Embryonic facial prominence (tissue), 1 donor: ENCODE measurements at regions not wholly inside any gene's neighbourhood (a gene's known extent, or its start where the extent isn't known, plus 50 kb on each side); places are given as distances from the start of the nearest gene placed in this dataset.
"Not testable (repeated sequence)": the region's sequence is repeated elsewhere in the genome, so short reads cannot be mapped to it uniquely, and the experiment has no call there.

ENCODE experiments used
- DNase-seq: peaks from one replicate; pipeline ENCODE4 v3.0.0-alpha.2; 2016; ENCODE audit errors: extremely low spot score

DNA sequence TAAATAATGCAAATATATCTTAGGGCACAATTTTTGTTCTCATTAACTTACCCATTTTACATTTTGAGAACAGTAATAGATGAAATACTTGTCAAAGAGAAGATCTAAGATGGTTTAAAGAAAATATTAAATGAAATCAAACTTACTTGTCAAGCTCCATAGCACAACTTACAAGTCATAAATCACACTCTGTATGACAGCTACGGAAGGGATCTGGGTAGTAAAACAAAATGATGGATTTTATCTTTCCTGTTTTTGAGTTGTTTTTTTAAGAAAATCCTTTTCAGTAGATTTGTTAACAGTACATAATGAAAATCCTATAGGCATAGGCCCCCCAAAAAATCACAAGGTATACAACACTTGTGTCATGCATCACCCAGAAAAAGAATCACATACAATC lies 84.4 kb upstream of the ANTXRL start:
- not testable (repeated sequence) for DNase-seq

DNA sequence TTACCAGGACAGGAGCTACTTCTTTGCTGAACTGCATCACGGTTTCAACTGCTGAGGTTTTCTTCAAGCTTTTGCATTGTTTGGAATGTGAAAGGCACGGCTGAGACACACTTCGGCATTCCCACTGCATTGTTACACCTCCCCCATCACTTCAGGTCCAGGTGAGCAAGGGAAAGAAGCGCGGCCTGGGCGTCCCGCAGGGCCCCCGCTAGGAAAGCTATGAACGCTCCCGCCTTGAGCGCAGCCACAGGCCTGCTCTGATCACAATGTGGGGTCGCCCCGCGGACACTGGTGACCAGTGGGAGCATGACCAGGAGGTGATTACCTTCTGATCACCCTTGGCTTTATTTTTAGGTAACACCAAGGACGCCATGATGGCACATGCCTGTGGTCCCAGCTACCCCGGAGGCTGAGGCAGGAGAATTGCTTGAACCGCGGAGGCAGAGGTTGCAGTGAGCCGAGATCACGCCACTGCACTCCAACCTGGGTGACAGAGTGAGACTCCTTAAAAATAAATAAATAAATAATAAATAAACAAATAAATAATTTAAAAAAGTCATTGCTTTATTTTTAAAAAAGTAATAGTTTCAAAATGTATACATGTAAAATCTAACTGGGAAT lies 82.2 kb upstream of the ANTXRL start:
- DNase-seq: not testable (repeated sequence)

DNA sequence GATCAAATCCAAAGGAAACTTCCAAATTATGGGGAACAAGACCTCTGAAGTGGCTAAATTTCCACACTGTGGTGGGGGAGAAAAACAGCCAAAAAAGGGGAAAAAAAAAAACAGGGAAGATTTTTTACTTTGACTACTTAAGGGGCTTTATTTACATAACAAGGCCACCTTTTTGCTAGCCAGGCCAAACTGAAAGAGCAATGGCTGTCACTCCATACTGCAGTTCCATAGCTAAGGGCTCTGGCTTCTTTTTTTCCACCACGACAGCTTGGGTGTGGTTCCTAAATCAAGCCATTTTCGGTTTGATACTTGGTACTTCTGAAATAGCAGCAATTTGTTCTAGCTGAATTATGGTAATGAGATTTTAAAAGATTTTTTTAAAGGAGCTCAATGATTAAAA lies 76.4 kb upstream of the ANTXRL start:
- not testable (repeated sequence) for DNase-seq

DNA sequence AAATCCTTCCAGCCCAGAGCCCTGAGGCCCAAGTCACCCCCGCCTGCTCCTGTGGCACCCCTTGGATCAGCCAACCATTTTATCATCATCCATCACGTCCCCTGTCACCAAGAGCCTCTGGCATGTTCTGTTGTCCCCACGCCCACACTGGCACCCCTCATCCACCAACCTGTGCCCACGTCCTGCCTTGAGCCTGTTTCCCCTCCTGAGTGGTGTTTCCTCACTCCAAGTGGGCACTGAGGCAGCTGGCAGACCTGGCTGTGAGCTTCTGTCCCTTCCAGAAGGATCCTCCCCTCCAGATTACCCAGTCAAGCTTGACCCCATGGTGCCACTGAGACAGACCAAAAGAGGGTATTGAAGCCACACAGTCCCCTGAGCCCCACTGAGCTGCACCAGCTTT lies 71.4 kb upstream of the ANTXRL start:
- DNase-seq: no peak

DNA sequence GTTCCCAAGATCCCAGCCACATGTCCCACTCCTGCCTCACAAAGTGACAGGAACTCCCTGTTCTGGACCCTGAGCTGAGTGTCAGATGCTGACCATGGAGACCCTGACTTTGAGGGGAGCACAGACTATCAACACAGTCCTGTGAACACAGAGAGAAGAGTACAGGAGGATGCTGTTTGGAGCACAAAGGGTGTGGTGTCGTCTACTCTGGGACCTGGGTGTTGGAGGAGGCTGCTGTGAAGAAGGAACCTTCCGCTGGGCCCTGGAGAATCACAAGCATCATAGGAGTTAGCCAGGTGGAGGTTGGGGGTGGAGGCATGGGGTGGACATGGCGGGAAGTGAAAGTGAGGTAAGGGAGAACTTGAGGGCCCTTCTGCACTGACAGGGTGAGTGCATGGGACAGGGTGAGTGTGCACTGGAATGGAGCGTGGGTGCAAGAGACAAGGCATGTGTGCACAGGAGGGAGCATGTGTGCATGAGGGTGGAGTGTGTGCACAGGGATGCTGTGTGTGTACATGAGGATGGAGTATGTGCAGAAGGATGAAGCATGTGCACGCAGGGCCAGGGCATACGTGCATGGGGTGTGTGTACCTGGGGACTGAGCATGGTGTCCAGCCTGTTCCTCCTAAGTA lies 70.7 kb upstream of the ANTXRL start:
- DNase-seq: no peak

DNA sequence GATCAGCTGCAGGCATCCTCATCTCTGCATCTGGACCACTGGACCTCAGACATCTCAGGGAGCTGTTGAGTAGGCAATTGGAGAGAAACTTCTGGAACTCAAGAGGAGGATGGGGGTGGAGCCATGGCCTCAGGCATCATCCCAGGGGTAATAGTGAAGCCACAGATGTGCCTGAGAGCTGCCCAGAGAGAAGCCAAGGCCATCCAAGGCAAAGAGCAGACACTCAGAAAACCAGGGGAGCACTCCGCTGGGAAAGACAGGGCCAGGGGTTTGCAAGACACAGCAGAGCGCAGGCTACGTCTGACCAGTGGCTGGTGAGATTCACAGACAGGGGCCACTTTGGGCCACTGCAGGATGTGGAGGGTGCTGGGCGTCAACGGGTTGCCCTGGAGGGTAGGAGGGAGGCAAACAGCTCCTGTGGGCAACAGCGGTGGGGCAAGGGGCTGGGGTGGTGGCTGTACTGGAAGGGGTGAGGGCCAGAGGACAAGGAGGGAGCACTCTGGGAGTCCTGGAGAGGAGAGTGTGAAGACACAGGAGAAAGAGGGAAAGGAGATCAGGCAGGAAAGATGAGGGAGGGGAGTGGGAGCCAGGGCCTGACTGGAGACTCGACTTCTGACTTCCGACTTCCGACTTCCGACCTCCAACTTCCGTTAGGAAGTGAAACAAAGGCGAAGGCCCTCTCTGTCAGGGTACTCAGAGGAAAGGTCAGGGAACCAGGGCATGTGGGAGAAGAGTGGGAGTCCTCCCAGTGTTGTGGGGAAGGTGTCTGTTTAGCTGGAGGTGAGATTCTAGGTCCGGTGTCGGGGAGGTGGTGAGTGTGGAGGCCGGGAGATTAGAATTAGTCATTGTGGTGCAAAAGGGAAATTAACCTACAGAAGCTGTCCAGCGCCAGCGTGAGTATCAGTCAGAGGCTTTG lies 69.7 kb upstream of the ANTXRL start:
- DNase-seq: no peak

DNA sequence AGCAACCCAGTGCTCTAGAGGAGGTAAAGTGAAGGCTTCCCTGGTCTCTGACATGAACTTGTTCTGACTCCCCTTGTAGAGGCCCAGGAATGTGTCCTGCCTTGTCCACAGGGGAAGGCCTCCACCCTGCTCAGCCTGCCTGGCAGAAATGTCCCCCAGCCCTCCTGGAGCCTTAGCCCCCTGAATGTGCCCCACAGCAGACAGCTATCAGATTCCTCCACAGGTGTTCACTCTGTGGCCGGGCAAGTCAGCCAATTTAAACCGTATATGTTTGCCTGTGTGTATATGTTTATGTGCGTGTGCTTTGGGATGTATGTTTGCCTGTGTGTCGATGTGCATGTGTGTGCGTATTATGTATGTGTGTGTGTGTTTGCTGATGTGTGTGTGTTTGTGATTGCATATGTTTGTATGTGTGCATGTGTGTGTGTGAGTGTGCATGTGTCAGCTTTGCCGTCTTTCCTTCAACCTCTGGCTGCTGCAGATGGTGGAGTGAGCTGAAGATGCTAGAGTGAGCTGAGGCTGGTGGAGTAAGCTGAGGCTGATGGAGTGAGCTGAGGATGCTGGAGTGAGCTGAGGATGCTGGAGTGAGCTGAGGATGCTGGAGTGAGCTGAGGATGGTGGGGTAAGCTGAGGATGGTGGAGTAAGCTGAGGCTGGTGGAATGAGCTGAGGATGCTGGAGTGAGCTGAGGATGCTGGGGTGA lies 68.9 kb upstream of the ANTXRL start:
- DNase-seq: no peak

DNA sequence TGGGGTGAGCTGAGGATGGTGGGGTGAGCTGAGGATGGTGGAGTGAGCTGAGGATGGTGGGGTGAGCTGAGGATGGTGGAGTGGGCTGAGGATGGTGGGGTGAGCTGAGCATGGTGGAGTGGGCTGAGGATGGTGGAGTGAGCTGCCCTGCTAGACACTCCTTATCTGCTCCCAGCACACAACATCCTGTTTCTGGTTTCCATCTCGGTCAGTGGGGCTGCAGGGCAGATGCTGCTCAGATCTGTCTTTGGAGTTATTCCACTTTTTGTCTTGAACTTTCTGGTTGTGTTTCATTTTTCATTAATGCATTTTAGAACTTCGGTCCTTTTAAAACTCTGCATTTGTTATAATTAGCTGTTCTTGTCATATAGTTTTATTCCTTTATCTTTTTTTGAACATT lies 67.9 kb upstream of the ANTXRL start:
- DNase-seq: no peak

DNA sequence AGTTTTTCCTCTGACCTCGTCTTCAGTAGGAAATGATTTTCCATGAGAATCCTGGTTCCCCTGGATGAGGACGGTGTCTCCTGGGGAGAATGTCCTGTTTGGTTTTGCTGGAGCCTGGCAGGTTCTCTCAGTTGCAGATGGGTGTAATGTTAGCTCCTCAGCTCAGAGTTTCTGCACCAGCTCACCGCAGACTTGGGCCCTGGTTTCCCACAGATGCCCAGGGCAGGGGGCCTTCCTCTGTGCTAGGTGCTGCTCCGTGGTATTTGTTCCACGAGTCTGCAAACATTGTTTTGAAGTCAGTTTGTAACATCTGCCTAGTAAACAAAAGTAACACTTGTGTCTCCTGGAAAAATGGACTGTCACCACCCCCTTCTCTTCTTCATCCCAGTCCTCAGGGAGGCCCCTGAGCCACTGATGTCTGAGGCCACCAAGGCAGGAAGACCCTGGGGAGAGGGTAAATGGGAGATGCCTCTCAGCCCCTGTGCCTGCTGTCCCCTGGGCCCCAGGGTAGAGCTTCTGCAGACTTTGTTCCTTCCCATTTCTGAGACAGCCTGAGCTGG lies 67.3 kb upstream of the ANTXRL start:
- not testable (repeated sequence) for DNase-seq

DNA sequence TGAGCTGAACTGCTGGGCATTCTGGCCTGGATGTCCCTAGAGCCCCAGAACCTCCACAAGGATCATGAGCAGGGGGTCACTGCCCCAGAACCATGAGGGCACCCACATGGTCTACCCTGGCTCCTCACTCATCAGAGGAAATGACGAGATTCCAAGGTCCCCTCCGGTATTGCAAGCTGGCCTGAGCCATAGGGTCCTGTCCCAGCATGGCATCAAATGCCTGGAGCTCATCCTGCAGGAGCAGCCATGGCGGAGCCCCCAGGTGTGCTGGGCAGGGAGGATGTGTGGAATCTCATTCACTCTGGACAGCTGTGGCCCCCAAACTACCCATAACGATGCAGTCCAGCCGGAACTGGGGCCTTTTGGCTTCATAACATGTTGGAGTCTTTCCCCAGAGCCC lies 66.6 kb upstream of the ANTXRL start:
- DNase-seq: no peak

DNA sequence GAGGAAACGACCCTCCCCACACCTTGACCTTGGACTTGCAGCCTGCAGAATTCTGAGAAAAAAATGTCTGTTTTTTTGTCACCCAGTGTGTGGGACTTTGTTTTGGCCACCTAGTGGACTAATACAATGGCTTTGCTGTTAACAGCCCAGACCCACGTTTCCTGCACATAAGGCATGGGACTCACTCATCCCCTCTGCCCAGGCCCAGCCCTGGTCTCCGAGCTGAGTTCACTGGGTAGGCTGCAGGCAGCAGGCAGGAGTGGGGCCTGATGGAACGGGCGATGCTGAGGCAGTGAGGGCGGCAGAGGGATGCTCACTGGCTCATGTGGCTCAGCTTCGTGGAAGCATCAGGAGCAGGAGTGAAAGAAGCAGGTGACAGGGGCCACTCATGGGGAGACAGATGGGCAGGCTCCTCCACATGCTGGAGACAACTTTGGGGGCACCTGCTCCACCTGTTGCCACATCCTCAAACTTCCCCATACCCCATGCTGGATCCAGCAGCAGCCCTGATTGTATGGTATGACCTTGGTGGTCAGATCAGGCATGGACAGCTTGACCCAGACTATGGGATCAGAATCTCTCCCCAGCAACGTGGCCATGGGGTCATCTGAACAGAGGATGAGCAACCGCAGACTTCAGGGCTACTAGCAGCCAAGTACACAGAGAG lies 65.8 kb upstream of the ANTXRL start:
- no peak for DNase-seq

DNA sequence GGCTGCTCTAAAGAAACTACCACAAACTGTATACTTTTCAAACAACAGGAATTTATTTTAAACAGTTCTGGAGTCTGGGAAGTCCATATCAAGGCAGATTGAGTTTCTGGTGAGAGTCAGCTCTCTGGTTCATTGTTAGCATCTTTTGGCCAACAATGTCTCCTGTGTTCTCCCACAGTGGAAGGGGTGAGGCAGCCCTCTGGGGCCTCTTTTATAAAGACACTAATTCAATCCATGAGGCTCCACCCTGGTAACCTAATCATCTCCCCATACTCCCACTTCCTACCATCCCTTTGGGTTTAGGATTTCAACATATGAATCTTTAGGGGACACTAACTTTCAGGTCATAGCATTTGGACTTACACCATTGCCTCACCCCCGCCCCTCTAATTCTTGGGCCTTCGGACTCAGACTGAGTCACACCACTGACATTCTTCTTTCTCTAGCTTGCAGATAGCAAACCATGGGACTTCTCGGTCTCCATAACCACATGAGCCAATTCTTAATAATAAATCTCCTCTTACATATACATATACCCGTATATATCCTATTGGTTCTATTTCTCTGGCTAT lies 64.3 kb upstream of the ANTXRL start:
- DNase-seq: no peak

DNA sequence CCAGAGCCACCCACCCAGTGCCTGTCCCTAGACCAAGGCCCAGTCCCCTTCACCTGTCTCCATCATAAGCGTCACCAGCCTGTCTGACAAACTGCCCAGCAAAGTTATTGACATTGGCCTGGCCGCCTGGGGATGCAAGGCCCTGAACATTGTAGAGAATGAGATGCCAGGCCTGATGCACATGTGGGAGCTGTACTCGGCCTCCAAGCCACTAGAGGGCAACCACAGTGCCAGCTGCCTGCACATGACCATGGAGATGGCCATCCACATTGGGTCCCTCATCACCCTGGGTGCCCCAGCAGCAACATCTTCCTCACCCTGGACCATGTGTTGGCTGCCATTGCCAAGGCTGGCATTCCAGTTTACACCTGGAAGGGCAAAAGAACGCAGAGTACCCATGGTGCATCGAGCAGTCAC lies 63.7 kb upstream of the ANTXRL start:
- DNase-seq: no peak

DNA sequence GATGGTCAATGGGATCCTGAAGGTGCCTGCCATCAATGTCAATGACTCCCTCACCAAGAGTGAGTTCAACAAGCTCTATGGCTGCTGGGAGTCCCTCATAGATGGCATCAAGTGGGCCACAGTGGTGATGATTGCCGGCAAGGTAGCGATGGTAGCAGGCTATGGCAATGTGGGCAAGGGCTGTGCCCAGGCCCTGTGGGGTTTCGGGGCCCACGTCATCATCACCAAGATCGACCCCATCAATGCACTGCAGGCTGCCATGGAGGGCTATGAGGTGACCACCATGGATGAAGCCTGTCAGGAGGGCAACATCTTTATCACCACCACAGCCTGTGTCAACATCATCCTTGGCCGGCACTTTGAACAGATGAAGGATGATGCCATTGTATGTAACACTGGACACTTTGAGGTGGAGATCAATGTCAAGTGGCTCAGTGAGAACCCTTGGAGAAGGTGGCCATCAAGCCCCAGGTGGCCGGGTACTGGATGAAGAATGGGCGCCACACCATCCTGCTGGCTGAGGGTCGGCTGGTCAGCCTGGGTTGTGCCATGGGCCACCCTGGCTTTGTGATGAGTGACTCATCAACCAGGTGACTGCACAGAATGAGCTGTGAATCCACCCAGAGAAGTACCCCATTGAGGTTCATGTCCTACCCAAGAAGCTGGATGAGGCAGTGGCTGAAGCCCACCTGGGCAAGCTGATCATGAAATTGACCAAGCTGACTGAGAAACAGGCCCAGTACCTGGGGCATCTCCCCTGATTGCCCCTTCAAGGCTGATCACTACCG lies 63.0 kb upstream of the ANTXRL start:
- DNase-seq: no peak

DNA sequence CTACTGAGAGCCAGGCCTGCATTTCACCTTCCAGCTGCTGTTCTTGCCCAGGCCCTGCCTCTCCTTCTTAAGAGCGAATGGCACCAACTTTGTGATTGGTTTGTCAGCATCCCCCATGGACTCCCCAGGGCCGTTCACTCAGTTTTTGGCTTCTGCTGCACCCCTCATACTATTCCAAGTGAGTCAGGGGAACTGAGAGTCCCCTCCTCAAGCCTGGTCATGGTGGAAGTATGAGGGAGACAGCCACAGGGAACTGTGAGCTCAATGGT lies 62.4 kb upstream of the ANTXRL start:
- no peak for DNase-seq

DNA sequence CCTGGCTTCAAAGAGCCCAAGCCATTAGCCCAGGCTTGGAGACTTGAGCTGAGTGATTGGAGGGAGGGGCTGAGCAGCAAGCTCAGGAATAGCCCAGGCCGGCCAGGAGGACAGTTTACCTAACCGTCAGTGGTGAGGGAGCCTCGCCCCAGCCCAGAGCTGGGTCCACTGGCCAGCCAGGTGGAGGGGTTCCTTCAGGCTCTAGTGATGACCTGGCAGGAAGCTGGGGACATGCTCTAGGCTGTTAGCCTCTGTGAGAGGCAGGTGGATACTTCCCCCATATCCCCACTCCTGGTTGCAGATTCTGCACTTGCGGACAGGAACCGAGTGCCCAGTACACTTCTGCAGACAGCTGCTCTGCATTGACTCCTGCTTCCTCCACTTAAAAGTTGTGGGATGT lies 61.2 kb upstream of the ANTXRL start:
- no peak for DNase-seq

DNA sequence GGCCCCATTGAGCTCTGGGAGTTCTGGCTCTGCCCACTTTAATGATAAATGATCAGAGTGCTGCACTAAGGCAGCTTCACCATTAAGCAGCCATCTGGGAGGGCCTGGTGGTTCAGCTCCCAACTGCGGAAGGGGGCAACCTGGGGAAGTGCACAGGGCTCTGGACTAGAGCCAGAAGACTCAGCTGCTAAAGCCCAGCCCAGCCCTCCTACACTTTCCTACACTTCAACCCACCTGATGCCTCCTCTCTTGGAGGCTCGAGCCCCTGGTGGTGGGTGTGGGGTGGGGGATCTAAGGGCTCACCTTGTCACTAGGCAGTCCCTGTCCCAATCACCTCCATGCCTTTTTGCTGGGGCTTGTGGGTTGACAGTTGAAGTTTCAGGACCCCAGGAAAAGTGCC lies 60.6 kb upstream of the ANTXRL start:
- no peak for DNase-seq

DNA sequence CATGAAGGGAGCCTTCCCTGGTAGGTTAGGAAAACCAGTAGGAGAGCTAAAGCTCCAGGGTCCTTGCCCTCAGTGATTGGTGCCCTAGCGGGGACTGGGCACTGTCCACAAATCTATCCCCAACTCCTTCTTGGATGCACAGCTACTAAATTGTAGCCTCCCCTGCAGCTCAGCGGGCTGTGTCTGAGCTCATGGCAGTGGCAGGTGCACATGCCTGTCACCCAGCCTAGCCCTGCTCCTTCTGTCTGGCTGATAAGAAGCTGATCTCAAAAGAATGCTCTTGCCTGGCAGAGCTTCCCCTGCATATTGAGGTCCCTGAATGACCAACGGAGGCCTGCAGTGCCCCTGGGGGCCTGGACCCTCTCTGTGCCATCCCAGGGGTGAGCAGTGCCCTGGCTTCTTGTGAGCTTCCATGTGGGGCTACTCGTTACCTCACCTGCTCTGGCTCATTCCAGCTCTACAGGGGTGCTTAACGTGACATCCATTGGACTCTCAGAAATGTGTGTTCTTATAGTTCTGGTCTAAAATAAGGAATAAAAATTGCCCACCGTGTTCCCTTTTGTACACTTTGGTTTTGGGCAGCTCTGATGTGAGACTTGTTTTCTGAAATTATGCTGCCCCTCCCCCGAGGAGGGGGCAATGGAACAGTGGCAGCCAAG lies 59.8 kb upstream of the ANTXRL start:
- DNase-seq: no peak

DNA sequence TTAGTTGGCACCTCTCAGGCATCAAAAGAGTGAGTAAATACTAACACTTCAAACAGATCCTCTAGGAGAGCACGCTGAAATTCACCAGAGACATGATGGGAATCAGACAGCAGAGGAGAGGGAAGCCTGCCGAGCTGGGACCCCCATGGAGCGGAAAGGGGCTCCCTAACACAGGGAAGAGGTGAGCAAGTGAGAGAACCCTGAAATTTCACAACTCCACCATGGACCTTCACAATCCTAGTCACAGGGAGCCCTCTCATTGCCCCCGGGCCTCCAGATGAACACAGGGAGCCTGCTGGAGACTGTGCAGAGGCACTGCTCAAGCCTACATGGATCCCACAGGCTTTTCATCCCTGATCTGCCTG lies 59.2 kb upstream of the ANTXRL start:
- no peak for DNase-seq

DNA sequence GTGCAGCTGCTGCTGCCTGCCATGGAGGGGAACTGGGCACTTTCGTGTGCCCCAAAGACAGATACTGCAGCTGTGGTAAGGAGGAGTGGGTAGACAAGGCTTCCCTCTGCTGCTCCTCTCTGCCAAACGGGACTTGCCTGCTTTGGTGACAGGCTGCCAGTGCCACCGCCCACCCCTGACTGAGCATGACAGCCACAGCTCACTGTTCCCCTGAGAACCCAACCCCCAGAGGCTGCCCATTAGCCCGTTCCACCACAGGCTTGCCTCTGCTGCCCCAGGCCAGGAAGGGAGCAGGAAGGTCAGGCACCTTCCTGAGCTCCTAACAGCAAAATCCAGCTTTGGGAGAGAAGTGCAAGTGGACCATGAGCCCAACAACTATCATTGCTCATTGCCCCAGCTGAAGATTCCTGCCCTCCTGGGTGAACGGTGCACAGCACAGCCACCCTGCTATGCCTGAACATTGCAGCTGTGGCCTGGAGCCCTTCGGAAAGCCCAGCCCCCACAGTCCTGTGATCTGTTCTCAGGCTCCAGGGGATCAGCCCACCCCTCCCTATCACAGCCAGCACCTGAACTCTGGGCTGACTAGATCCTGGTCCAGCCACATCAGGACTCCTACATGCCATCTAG lies 58.7 kb upstream of the ANTXRL start:
- no peak for DNase-seq
